Body of pancreas (tissue), 4 donors: ENCODE measurements at regions not wholly inside any gene's neighbourhood (a gene's known extent, or its start where the extent isn't known, plus 50 kb on each side); places are given as distances from the start of the nearest gene placed in this dataset.

Experiments
- CTCF ChIP-seq, 7 experiments: fragments of 450-650 bp in 4 of 7; fragments of 200-600 bp in 3 of 7; sonication (generic) in 3 of 7; IDR thresholded peaks; one replicate each; pipeline ENCODE4 v1.5.1; 2016 to 2019; ENCODE audit warnings: antibody characterized with exemption in 7 of 7
- POLR2A ChIP-seq, 3 donors: fragments of 450-650 bp; IDR thresholded peaks; one replicate each; pipeline ENCODE4 v1.6.1; 2016; ENCODE audit warnings: antibody characterized with exemption in 3 of 3, mild to moderate bottlenecking in 2 of 3

- TF ChIP-seq CTCF (IDR thresholded peaks at IDR 0.05) (no peak), POLR2A (IDR thresholded peaks at IDR 0.05) (no peak)
Observed at GRCh38 chr1:29382851-29383745, 146.8 kb downstream of the PTPRU start.
